IPS-20b (cell line): ENCODE measurements at regions not wholly inside any gene's neighbourhood (a gene's known extent, or its start where the extent isn't known, plus 50 kb on each side); places are given as distances from the start of the nearest gene placed in this dataset.

Experiments
- H3K27ac ChIP-seq: one replicate; pipeline ENCODE4 v1.5.1; 2013; ENCODE audit warnings: low read length
- H3K27me3 ChIP-seq: 2 replicates; pipeline ENCODE4 v1.6.1; 2013; ENCODE audit warnings: mild to moderate bottlenecking, low read length, inconsistent platforms; ENCODE audit not compliant: insufficient read depth
- H3K36me3 ChIP-seq: 2 replicates; pipeline ENCODE4 v1.6.1; 2013; ENCODE audit warnings: low read depth, mild to moderate bottlenecking, inconsistent platforms, low read length, moderate library complexity; ENCODE audit not compliant: insufficient read depth
- H3K4me1 ChIP-seq: 2 replicates; pipeline ENCODE4 v1.6.1; 2013; ENCODE audit warnings: mild to moderate bottlenecking, control low read depth, inconsistent platforms, low read length, moderate library complexity; ENCODE audit not compliant: insufficient read depth
- H3K4me3 ChIP-seq: 2 replicates; pipeline ENCODE4 v1.5.1; 2013; ENCODE audit warnings: mild to moderate bottlenecking, low read length, inconsistent platforms
- H3K9ac ChIP-seq: 2 replicates; pipeline ENCODE4 v1.6.1; 2013; ENCODE audit warnings: low read depth, mild to moderate bottlenecking, inconsistent platforms, low read length, moderate library complexity
- H3K9me3 ChIP-seq: 2 replicates; pipeline ENCODE4 v1.6.1; 2013; ENCODE audit warnings: mild to moderate bottlenecking, low read depth, low read length, inconsistent platforms; ENCODE audit not compliant: insufficient read depth

GRCh38 chr2:168392024-168392423, 64.0 kb upstream of the CERS6 start:
- no peak overlapping the region for H3K9ac ChIP-seq
- H3K4me1 ChIP-seq: no peaks in the 10 kb centered on the region
- H3K36me3 ChIP-seq: no peaks in the 10 kb centered on the region
- no peaks in the 10 kb centered on the region for H3K9me3 ChIP-seq
- H3K27me3 ChIP-seq: no peaks in the 10 kb centered on the region
- no peak overlapping the region for H3K4me3 ChIP-seq
- no peak overlapping the region for H3K27ac ChIP-seq

GRCh38 chr2:168392797-168393196, 63.3 kb upstream of the CERS6 start:
- Histone ChIP-seq H3K4me3 (no peak overlapping the region), H3K9me3 (no peaks in the 10 kb centered on the region), H3K36me3 (no peaks in the 10 kb centered on the region), H3K4me1 (no peaks in the 10 kb centered on the region), H3K27ac (no peak overlapping the region), H3K9ac (no peak overlapping the region), H3K27me3 (no peaks in the 10 kb centered on the region)

- Histone ChIP-seq H3K9ac (no peak overlapping the region), H3K9me3 (no peaks in the 10 kb centered on the region), H3K27me3 (no peaks in the 10 kb centered on the region), H3K4me1 (no peaks in the 10 kb centered on the region), H3K27ac (no peak overlapping the region), H3K36me3 (no peaks in the 10 kb centered on the region), H3K4me3 (no peak overlapping the region)
Measured at GRCh38 chr2:168394262-168394661, 61.8 kb upstream of the CERS6 start.

GRCh38 chr2:168396131-168396530, 59.9 kb upstream of the CERS6 start:
- H3K36me3 ChIP-seq: no peaks in the 10 kb centered on the region
- no peaks in the 10 kb centered on the region for H3K9me3 ChIP-seq
- no peak overlapping the region for H3K9ac ChIP-seq
- no peak overlapping the region for H3K27ac ChIP-seq
- H3K27me3 ChIP-seq: no peaks in the 10 kb centered on the region
- H3K4me3 ChIP-seq: no peak overlapping the region
- H3K4me1 ChIP-seq: no peaks in the 10 kb centered on the region

- no peaks in the 10 kb centered on the region for H3K36me3 ChIP-seq
- no peak overlapping the region for H3K27ac ChIP-seq
- no peak overlapping the region for H3K4me3 ChIP-seq
- H3K9ac ChIP-seq: no peak overlapping the region
- no peaks in the 10 kb centered on the region for H3K4me1 ChIP-seq
- no peaks in the 10 kb centered on the region for H3K27me3 ChIP-seq
- no peaks in the 10 kb centered on the region for H3K9me3 ChIP-seq
Measured at GRCh38 chr2:168397629-168398028, 58.4 kb upstream of the CERS6 start.

GRCh38 chr2:168401048-168401556, 55.0 kb upstream of the CERS6 start:
- no peak overlapping the region for H3K4me3 ChIP-seq
- H3K36me3 ChIP-seq: no peaks in the 10 kb centered on the region
- no peaks in the 10 kb centered on the region for H3K27me3 ChIP-seq
- no peak overlapping the region for H3K9ac ChIP-seq
- H3K9me3 ChIP-seq: no peaks in the 10 kb centered on the region
- no peaks in the 10 kb centered on the region for H3K4me1 ChIP-seq
- no peak overlapping the region for H3K27ac ChIP-seq

- Histone ChIP-seq H3K27ac (no peak overlapping the region), H3K27me3 (no peaks in the 10 kb centered on the region), H3K4me3 (no peak overlapping the region), H3K9me3 (no peaks in the 10 kb centered on the region), H3K36me3 (no peaks in the 10 kb centered on the region), H3K9ac (no peak overlapping the region), H3K4me1 (no peaks in the 10 kb centered on the region)
Measured at GRCh38 chr2:168401771-168402170, 54.3 kb upstream of the CERS6 start.

GRCh38 chr2:168402531-168402930, 53.5 kb upstream of the CERS6 start:
- Histone ChIP-seq H3K4me1 (no peaks in the 10 kb centered on the region), H3K9ac (no peak overlapping the region), H3K36me3 (no peaks in the 10 kb centered on the region), H3K9me3 (no peaks in the 10 kb centered on the region), H3K4me3 (no peak overlapping the region), H3K27ac (no peak overlapping the region), H3K27me3 (no peaks in the 10 kb centered on the region)

GRCh38 chr2:168403736-168404135, 52.3 kb upstream of the CERS6 start:
- no peaks in the 10 kb centered on the region for H3K4me1 ChIP-seq
- H3K4me3 ChIP-seq: no peak overlapping the region
- H3K36me3 ChIP-seq: no peaks in the 10 kb centered on the region
- no peaks in the 10 kb centered on the region for H3K27me3 ChIP-seq
- H3K9me3 ChIP-seq: no peaks in the 10 kb centered on the region
- H3K9ac ChIP-seq: no peak overlapping the region
- H3K27ac ChIP-seq: no peak overlapping the region

- H3K27me3 ChIP-seq: no peaks in the 10 kb centered on the region
- H3K4me1 ChIP-seq: no peaks in the 10 kb centered on the region
- H3K4me3 ChIP-seq: no peak overlapping the region
- H3K27ac ChIP-seq: no peak overlapping the region
- no peaks in the 10 kb centered on the region for H3K36me3 ChIP-seq
- H3K9ac ChIP-seq: no peak overlapping the region
- H3K9me3 ChIP-seq: no peaks in the 10 kb centered on the region
Measured at GRCh38 chr2:168404764-168405163, 51.3 kb upstream of the CERS6 start.
